ENCODE measurements at regions not wholly inside any gene's neighbourhood (a gene's known extent, or its start where the extent isn't known, plus 50 kb on each side); places are given as distances from the start of the nearest gene placed in this dataset.

DNA sequence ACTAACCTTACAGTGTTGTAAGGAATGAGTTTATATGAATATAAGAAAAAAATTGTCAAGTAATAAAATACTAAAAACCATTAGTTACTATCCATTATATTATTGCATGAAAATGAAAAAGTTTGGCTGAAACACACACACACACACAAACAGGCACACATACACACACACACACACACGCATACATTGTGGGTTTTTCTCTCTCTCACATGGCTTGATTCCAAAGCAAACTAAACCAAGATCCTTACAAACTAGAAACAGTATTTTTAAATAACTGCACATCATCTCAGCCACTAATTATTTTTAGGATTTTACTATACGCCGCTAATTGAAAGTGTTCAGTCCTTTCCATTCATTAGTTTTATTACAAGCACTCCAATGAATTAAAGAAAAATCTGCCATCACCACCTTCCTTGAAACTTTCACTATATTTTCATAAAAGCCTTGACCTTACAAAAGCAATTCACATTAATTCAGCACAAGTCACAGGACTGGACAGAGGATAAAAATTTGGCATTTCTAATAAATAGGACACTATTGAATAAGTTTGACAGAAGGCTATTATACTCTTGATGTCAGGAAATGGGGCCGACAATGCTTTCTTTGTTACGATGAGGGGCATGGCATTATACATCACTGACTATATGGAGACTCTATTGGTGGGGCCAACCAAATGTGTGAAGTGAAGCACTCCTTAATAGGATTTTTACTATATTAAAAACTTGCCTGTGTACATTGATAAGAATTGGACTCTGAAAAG lies 187.0 kb upstream of the ESRRG start:
- no peak overlapping the region for H3K27ac ChIP-seq (ENCODE audit: low read depth in 1 of 2, low read length in 2 of 2)
- H3K9ac ChIP-seq (ENCODE audit: low read depth in 1 of 2, low read length in 2 of 2), result no peak overlapping the region
- DNase-seq (ENCODE audit: low spot score), result no peak
- no peaks in the 10 kb centered on the region for H3K9me3 ChIP-seq (ENCODE audit: control insufficient read depth in 4 of 4, low read length in 3 of 4)
- H3K36me3 ChIP-seq (ENCODE audit: control insufficient read depth in 4 of 4, insufficient read depth in 3 of 4, low read depth in 1 of 4, low read length in 3 of 4), result no peaks in the 10 kb centered on the region
- WGBS, result 83% methylated on average over 5 of the region's 5 CpGs
- H3K4me3 ChIP-seq (ENCODE audit: low read depth in 1 of 3, low read length in 3 of 3), result no peak overlapping the region
- TF ChIP-seq JUND (IDR thresholded peaks at IDR 0.05), result no peak
- TF ChIP-seq TAF1 (conservative IDR thresholded peaks at IDR 0.05), result no peak
- TF ChIP-seq SP1 (IDR thresholded peaks at IDR 0.05), result no peak
- TF ChIP-seq, protein P1, sequence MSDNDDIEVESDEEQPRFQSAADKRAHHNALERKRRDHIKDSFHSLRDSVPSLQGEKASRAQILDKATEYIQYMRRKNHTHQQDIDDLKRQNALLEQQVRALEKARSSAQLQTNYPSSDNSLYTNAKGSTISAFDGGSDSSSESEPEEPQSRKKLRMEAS (IDR thresholded peaks at IDR 0.05), result no peak
- TF ChIP-seq, protein P2, sequence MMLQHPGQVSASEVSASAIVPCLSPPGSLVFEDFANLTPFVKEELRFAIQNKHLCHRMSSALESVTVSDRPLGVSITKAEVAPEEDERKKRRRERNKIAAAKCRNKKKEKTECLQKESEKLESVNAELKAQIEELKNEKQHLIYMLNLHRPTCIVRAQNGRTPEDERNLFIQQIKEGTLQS (IDR thresholded peaks at IDR 0.05), result no peak
- TF ChIP-seq YY1 (IDR thresholded peaks at IDR 0.05), result no peak
- no peak for TF ChIP-seq HNF4G (IDR thresholded peaks at IDR 0.05)
- TF ChIP-seq RAD21 (IDR thresholded peaks at IDR 0.05), result no peak
- TF ChIP-seq ZBTB33 (IDR thresholded peaks at IDR 0.05), result no peak
- TF ChIP-seq FOXA2 (IDR thresholded peaks at IDR 0.05), result no peak
- TF ChIP-seq, protein P3, sequence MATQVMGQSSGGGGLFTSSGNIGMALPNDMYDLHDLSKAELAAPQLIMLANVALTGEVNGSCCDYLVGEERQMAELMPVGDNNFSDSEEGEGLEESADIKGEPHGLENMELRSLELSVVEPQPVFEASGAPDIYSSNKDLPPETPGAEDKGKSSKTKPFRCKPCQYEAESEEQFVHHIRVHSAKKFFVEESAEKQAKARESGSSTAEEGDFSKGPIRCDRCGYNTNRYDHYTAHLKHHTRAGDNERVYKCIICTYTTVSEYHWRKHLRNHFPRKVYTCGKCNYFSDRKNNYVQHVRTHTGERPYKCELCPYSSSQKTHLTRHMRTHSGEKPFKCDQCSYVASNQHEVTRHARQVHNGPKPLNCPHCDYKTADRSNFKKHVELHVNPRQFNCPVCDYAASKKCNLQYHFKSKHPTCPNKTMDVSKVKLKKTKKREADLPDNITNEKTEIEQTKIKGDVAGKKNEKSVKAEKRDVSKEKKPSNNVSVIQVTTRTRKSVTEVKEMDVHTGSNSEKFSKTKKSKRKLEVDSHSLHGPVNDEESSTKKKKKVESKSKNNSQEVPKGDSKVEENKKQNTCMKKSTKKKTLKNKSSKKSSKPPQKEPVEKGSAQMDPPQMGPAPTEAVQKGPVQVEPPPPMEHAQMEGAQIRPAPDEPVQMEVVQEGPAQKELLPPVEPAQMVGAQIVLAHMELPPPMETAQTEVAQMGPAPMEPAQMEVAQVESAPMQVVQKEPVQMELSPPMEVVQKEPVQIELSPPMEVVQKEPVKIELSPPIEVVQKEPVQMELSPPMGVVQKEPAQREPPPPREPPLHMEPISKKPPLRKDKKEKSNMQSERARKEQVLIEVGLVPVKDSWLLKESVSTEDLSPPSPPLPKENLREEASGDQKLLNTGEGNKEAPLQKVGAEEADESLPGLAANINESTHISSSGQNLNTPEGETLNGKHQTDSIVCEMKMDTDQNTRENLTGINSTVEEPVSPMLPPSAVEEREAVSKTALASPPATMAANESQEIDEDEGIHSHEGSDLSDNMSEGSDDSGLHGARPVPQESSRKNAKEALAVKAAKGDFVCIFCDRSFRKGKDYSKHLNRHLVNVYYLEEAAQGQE (IDR thresholded peaks at IDR 0.05), result no peak
- TF ChIP-seq FOXA1 (IDR thresholded peaks at IDR 0.05), result no peak
- TF ChIP-seq EGR1 (IDR thresholded peaks at IDR 0.05; ENCODE audit: low read depth in 2 of 2), result no peak
- no peak for TF ChIP-seq GABPA (IDR thresholded peaks at IDR 0.05 in 1 of 2, conservative IDR thresholded peaks at IDR 0.05 in 1 of 2)
- TF ChIP-seq CTCF (IDR thresholded peaks at IDR 0.05; ENCODE audit: low read depth, low read length, missing input control), result no peak
- TF ChIP-seq HNF4A (conservative IDR thresholded peaks at IDR 0.05), result no peak
- no peak for TF ChIP-seq NR2F2 (IDR thresholded peaks at IDR 0.05)
- no peak for TF ChIP-seq RXRA (IDR thresholded peaks at IDR 0.05)
- no peaks in the 10 kb centered on the region for H3K4me1 ChIP-seq (ENCODE audit: control insufficient read depth in 4 of 4, insufficient read depth in 4 of 4, low read length in 3 of 4)
- no peaks in the 10 kb centered on the region for H3K27me3 ChIP-seq (ENCODE audit: control insufficient read depth in 4 of 4, insufficient read depth in 4 of 4, low read length in 3 of 4)
